ENCODE measurements at regions not wholly inside any gene's neighbourhood (a gene's known extent, or its start where the extent isn't known, plus 50 kb on each side); places are given as distances from the start of the nearest gene placed in this dataset.

DNA sequence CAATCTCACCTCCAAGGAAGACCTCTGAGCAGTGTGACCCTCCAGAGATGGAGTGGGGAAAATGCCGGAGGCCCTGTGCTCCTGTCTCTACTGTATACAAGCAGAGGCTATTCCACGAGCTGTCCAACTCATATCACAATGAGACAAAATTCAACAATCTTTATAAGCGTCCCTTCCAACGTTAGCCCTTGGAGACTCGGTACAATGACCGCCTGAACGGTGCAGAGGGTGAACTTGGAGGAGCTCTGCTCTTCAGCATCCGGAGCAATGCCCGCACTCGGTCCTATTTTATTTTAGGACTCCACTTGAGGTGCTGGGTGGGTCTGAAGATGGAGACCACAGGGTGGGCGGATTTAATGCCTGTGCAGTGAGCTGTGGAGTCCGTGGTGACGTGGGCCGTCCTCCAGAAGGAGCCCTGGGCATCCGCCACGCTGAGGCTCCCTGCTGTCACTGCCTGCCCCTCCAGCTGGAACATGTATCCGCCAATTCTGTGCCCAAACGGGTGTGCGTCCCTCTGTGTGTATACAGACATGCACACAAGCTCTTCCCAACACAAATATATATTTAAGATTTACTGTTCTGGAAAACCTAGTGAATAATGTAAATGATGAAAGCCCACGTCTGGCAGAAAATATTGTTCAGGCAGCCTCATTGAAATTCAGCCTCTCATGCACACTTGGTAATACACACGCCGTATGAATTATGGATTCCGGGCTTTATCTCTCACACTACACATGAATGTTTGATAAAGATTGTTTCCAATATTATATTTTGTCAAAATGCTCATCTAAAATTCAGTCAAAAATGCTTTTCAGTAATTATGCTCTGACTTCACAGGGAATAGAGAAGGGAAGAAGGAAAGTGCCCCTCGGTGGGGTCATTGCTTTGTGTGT, 239.9 kb upstream of the ZMIZ1 start:
- intact Hi-C loops (cut with micrococcal nuclease) = no loop called here
- Histone ChIP-seq H3F3A (ENCODE audit: low read length, unreplicated experiment) (no peaks in the 10 kb centered on the region), H3K79me2 (ENCODE audit: low read length) (no peaks in the 10 kb centered on the region), H3K27ac (ENCODE audit: low read length) (no peak overlapping the region), H3K9me2 (replicated peaks; ENCODE audit: low read length) (0 out of 2 replicates have a peak, but pooled peaks cover 1% of the 10 kb centered on the region), H3K4me1 (ENCODE audit: insufficient read depth, low read length) (peaks cover 21% of the 10 kb centered on the region), H3K9me3 (ENCODE audit: low read length) (no peaks in the 10 kb centered on the region), H4K20me1 (ENCODE audit: low read length) (no peaks in the 10 kb centered on the region), H3K36me3 (ENCODE audit: low read depth, low read length) (no peaks in the 10 kb centered on the region), H3K9ac (ENCODE audit: low read length) (no peak overlapping the region), H3K4me2 (ENCODE audit: low read length) (peak overlapping the region; percentile 13), H3K4me3 (ENCODE audit: low read length) (no peak overlapping the region), H3K27me3 (ENCODE audit: low read length) (no peaks in the 10 kb centered on the region), H2AFZ (ENCODE audit: low read length) (peak overlapping the region; percentile 51)
- no peak for ATAC-seq
- CTCF ChIA-PET = no interaction called here
- TF ChIP-seq EZH2phosphoT487 (IDR thresholded peaks at IDR 0.05; ENCODE audit: borderline replicate concordance, low read length) (no peak), EZH2 (IDR thresholded peaks at IDR 0.05; ENCODE audit: low read length, unreplicated experiment) (no peak)
- TF ChIP-seq, protein P1, sequence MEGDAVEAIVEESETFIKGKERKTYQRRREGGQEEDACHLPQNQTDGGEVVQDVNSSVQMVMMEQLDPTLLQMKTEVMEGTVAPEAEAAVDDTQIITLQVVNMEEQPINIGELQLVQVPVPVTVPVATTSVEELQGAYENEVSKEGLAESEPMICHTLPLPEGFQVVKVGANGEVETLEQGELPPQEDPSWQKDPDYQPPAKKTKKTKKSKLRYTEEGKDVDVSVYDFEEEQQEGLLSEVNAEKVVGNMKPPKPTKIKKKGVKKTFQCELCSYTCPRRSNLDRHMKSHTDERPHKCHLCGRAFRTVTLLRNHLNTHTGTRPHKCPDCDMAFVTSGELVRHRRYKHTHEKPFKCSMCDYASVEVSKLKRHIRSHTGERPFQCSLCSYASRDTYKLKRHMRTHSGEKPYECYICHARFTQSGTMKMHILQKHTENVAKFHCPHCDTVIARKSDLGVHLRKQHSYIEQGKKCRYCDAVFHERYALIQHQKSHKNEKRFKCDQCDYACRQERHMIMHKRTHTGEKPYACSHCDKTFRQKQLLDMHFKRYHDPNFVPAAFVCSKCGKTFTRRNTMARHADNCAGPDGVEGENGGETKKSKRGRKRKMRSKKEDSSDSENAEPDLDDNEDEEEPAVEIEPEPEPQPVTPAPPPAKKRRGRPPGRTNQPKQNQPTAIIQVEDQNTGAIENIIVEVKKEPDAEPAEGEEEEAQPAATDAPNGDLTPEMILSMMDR (conservative IDR thresholded peaks at IDR 0.05; ENCODE audit: low read depth, low read length) = no peak
- DNase-seq = no peak
- BruUV-seq (replicated peaks) = no TSS peak
- POLR2A ChIA-PET (ENCODE audit: unreplicated experiment) = interaction anchor here (0.6 kb wide), 1 partner anchor 25 kb away, joined by 3 read pairs; no protein-coding TSS in a partner anchor

DNA sequence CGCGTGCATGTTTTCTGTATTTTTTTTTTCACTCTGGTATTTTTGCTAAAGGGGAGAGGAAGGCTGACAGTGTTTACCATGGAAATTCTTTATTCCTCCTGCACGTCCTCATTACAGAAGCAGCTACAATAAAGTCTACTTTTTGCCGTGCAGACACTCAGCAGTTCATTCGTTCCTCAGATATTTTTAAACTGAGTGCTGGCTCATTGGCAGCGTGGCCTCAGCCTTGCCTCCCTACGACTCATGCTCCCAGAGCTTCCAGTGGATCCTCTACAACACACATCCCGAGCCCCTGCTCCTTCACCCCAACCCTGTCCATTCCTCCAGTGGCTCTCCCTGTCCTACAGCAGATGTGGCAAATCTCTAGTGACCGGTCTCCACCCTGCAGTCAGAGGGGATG, 239.2 kb upstream of the ZMIZ1 start:
- ATAC-seq (peak; percentile 32), DNase-seq (peak; percentile 85)
- peaks cover 21% of the 10 kb centered on the region for H3K4me1 ChIP-seq (ENCODE audit: insufficient read depth, low read length)
- no peaks in the 10 kb centered on the region for H3K27me3 ChIP-seq (ENCODE audit: low read length)
- intact Hi-C loops (cut with micrococcal nuclease) = no loop called here
- TF ChIP-seq EZH2phosphoT487 (IDR thresholded peaks at IDR 0.05; ENCODE audit: borderline replicate concordance, low read length) = no peak
- no peak for TF ChIP-seq EZH2 (IDR thresholded peaks at IDR 0.05; ENCODE audit: low read length, unreplicated experiment)
- TF ChIP-seq, protein P1 (conservative IDR thresholded peaks at IDR 0.05; ENCODE audit: low read depth, low read length) = no peak
- no peak overlapping the region for H3K9ac ChIP-seq (ENCODE audit: low read length)
- no TSS peak for BruUV-seq (replicated peaks)
- H3K4me2 ChIP-seq (ENCODE audit: low read length) = peak overlapping the region; percentile 13
- H3K79me2 ChIP-seq (ENCODE audit: low read length) = no peaks in the 10 kb centered on the region
- no peaks in the 10 kb centered on the region for H4K20me1 ChIP-seq (ENCODE audit: low read length)
- ChIA-PET CTCF (no interaction called here), POLR2A (ENCODE audit: unreplicated experiment) (no interaction called here)
- no peaks in the 10 kb centered on the region for H3K36me3 ChIP-seq (ENCODE audit: low read depth, low read length)
- peak overlapping the region; percentile 51 for H2AFZ ChIP-seq (ENCODE audit: low read length)
- H3F3A ChIP-seq (ENCODE audit: low read length, unreplicated experiment) = no peaks in the 10 kb centered on the region
- no peaks in the 10 kb centered on the region for H3K9me2 ChIP-seq (replicated peaks; ENCODE audit: low read length)
- no peaks in the 10 kb centered on the region for H3K9me3 ChIP-seq (ENCODE audit: low read length)
- H3K4me3 ChIP-seq (ENCODE audit: low read length) = no peak overlapping the region
- peak overlapping the region; percentile 0 for H3K27ac ChIP-seq (ENCODE audit: low read length)

Data from PC-3 (cell line).